HFF-Myc (cell line): ENCODE measurements at regions not wholly inside any gene's neighbourhood (a gene's known extent, or its start where the extent isn't known, plus 50 kb on each side); places are given as distances from the start of the nearest gene placed in this dataset.
"Not testable (repeated sequence)": the region's sequence is repeated elsewhere in the genome, so short reads cannot be mapped to it uniquely, and the experiment has no call there.

Experiments used
- DNase-seq: peaks from one replicate; pipeline ENCODE4 v3.0.0-alpha.2; 2011; ENCODE audit warnings: low read depth; ENCODE audit errors: extremely low read depth
- H3K4me3 ChIP-seq: replicated peaks from 2 replicates; pipeline ENCODE4 v1.5.1; 2011; ENCODE audit warnings: low read depth, mild to moderate bottlenecking, control low read depth, low read length

- DNase-seq, H3K4me3 ChIP-seq: not testable (repeated sequence)
These were observed 297.4 kb downstream of the CACNA1B start for GRCh38 chr9:138174954-138175353.

DNA sequence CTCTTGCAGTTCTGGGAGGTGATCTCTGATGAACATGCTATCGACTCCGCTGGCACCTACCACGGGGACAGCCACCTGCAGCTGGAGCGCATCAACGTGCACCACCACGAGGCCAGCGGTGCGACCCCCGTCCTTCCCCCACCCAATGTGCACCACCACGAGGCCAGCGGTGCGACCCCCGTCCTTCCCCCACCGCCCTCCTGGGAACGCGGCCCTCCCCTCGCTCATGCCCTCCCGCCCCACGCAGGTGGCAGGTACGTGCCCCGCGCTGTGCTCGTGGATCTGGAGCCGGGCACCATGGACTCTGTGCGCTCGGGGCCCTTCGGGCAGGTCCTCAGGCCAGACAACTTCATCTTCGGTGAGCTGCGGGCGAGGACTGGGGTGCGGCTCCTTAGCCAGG is 297.8 kb downstream of the CACNA1B start:
- not testable (repeated sequence) for H3K4me3 ChIP-seq, DNase-seq

DNA sequence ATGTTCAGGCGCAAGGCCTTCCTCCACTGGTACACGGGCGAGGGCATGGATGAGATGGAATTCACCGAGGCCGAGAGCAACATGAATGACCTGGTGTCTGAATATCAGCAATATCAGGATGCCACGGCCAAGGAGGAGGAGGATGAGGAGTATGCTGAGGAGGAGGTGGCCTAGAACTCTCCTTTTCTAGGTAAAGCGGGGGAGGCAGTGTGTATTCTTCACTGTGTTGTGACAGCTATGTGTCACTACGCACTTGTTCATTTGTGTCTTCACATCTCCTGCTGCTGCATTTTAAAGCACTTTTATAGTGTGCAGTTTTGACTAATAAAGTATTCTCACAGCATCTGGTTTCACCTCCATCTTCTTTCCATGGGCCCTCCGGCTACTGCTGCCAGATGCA is 299.5 kb downstream of the CACNA1B start:
- DNase-seq, result not testable (repeated sequence)

DNA sequence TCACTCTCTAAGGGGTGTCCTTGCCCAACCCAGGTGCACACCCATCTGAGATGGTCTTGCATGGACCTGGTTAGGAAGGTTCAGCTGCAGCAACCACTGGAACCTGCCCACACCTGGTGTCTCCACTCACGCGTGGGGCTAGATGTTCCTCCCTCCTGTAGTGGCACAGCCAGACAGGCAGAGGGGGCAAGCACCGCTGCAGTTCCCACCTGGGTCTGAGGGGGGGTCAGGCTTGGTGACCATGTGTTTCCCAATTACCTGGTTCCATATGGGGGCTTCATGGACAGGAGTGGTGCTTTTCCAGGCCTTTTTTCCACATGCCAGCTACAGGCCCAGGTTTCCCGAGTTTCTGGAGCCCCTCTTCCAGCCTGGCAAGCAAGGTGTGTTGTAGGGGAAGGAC is 301.4 kb downstream of the CACNA1B start:
- H3K4me3 ChIP-seq, DNase-seq: not testable (repeated sequence)

More for the DNA sequence above, 299.5 kb downstream of the CACNA1B start:
- H3K4me3 ChIP-seq, result not testable (repeated sequence)

- DNase-seq, H3K4me3 ChIP-seq: not testable (repeated sequence)
These were observed 302.1 kb downstream of the CACNA1B start for GRCh38 chr9:138179671-138180070.

DNA sequence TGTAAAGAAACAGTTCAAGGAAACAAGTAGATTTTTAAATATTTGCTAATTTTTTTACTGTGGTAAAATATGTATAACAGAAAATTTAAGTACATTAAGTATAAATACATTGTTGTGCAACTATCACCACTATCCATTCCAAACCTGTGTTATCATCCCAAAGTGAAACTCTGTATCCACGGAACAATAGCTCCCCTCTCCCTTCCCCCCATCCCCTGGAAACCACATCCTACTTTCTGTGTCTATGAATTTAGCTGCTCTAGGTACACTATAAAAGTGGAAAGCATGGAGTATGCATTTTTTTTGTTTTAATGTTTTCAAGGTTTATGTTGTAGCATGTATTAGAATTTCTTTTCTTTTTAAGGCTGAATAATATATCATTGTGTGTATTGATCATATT is 304.4 kb downstream of the CACNA1B start:
- H3K4me3 ChIP-seq, result not testable (repeated sequence)

DNA sequence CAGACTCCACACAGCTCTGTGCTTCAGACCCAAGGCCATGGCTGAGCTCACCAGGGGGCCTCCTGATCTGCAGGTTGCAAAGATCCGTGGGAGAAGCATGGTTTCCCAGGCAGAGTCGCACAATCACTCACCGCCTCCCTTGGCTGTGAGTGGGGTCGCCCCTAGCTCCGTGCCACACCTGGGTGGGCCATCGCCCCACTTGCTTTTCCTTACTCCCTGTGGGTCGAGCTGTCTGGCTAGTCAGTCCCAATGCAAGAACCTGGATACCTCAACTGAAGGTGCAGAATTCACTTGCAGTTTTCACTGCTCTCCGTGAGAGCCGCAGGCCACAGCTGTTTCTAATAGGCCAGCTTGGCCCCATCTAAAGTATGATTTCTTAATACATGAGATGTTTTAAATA is 319.6 kb downstream of the CACNA1B start:
- H3K4me3 ChIP-seq, DNase-seq: not testable (repeated sequence)

More for the DNA sequence above, 304.4 kb downstream of the CACNA1B start:
- not testable (repeated sequence) for DNase-seq

GRCh38 chr9:138198963-138199362 is 321.4 kb downstream of the CACNA1B start:
- not testable (repeated sequence) for H3K4me3 ChIP-seq

DNA sequence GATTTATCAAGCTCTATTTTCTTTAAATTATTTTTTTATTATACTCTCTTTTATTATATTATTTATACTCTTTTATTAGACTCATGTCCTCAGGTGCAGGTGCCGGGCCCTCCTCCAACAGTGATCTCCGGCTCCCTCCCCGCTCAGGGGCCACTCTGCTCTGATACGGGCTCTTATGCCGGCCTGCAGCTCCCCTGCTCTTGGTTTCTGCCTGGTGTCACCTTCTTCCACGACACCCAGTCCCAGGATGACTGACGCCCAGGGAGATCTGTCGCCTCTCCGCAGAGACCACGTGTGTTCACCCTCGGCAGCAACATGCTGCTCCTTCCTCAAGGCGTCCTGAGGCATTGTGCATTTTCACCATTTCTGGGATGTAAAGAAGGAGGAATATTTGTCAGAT is 322.3 kb downstream of the CACNA1B start:
- DNase-seq, result not testable (repeated sequence)

More at GRCh38 chr9:138198963-138199362, 321.4 kb downstream of the CACNA1B start:
- not testable (repeated sequence) for DNase-seq

DNA sequence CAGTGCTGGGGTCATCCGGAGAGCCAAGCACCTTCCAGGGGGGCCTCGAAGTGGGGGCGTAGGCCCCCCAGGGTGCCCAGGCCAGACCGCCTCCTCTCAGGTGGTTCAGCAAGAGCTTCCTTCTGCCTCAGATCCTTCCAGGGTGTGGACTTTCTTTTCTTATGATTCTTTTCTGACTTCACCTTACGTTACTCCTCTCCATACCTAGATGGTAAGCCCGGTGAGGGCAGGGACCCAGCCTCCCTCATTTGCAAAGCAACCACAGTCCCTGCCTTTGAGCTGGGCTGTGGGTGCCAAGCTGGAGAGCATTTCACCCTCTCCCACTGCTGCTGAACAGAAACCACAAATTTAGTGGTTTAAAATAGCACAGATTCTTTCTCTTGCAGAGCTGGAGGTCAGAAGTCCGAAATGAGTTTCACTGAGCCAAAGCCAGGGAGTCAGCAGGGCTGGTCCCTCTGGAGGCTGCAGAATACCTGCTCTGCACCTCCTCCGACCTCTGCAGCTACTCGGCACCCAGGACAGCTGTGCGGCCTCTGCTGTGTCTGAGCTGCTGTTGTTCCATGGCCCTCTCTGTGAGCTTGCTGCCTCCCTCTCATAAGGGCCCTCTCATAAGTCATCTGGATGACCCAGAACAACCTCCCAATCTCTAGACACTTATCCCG is 323.0 kb downstream of the CACNA1B start:
- DNase-seq, H3K4me3 ChIP-seq: not testable (repeated sequence)

More for the DNA sequence above, 322.3 kb downstream of the CACNA1B start:
- H3K4me3 ChIP-seq, result not testable (repeated sequence)

GRCh38 chr9:138201167-138201889 is 323.7 kb downstream of the CACNA1B start:
- not testable (repeated sequence) for DNase-seq, H3K4me3 ChIP-seq

DNA sequence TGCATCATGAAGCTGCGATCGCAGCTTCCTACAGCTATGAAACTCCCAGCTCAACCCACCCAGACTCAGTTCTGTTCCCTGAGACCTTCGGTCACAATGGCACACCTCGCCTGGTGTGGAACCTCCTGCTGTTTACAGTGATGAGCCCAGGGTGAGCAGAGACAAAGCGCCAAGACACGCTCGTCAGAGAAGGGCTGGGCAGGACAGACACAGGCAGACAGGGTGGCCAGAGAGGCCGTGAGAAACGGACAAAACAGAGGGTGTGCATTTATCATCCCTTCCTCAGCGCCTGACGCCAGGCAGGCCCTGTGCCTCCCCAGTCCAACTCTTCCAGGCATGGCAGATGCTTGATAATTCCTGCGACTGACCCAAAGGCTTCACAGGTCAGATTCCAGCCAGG is 324.5 kb downstream of the CACNA1B start:
- H3K4me3 ChIP-seq, DNase-seq: not testable (repeated sequence)

- not testable (repeated sequence) for DNase-seq, H3K4me3 ChIP-seq
These were observed 325.7 kb downstream of the CACNA1B start for GRCh38 chr9:138203304-138203703.

DNA sequence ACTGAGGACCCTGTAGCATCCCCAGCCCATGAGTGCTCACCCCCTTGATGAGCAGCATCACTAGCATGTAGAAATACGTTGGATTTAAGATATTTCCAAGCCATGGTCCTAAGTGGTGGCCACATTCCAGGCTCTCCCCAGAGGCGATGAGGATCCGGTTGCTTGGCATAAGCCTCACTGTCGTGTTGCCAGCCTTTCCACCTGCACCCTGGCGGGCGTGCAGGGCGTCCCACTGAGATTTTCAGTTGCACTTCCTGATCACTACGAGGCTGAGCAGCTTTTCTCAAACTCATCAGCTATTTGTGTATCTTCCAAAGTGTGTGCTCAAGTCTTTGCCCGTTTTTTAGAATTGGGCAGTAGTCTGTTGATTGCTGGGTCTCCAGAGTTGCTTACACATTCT is 326.3 kb downstream of the CACNA1B start:
- DNase-seq, H3K4me3 ChIP-seq: not testable (repeated sequence)

GRCh38 chr9:138206108-138206507 is 328.5 kb downstream of the CACNA1B start:
- not testable (repeated sequence) for DNase-seq, H3K4me3 ChIP-seq

GRCh38 chr9:138207300-138208179 is 330.0 kb downstream of the CACNA1B start:
- not testable (repeated sequence) for DNase-seq, H3K4me3 ChIP-seq

DNA sequence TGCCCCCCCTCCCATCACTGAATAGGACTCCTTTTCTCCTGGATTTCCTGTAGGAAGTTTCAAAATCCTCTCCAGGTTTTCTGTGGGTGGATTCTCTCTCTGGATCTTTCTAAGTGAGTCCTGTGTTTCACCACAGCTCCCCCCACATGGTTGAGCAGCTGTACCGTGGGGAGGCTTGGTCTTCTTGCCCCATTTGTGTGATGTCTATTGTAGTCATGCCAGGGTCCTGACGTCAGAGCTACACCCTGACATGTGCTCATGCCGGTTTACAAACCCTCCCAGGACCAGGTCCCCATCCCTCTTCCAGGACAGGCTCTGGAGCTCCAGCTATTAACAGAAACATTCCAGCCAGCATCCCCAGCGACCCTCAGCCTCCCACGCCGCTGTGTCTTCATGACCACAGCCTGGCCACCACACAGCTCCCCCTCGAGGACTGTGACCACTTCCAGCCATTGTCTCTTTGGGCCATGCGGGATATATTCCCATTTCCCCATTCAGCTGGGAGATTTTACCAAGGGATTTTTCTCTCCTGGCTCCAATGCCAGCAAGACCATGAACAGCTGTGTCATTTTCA is 331.6 kb downstream of the CACNA1B start:
- not testable (repeated sequence) for H3K4me3 ChIP-seq, DNase-seq

GRCh38 chr9:138210388-138210986 is 332.9 kb downstream of the CACNA1B start:
- not testable (repeated sequence) for DNase-seq, H3K4me3 ChIP-seq
